Glomerular visceral epithelial cell (primary cell): ENCODE measurements at regions not wholly inside any gene's neighbourhood (a gene's known extent, or its start where the extent isn't known, plus 50 kb on each side); places are given as distances from the start of the nearest gene placed in this dataset.

ENCODE experiments used
- DNase-seq: peaks from one replicate; pipeline ENCODE4 v3.0.0-alpha.2; 2016; ENCODE audit errors: extremely low spot score

DNA sequence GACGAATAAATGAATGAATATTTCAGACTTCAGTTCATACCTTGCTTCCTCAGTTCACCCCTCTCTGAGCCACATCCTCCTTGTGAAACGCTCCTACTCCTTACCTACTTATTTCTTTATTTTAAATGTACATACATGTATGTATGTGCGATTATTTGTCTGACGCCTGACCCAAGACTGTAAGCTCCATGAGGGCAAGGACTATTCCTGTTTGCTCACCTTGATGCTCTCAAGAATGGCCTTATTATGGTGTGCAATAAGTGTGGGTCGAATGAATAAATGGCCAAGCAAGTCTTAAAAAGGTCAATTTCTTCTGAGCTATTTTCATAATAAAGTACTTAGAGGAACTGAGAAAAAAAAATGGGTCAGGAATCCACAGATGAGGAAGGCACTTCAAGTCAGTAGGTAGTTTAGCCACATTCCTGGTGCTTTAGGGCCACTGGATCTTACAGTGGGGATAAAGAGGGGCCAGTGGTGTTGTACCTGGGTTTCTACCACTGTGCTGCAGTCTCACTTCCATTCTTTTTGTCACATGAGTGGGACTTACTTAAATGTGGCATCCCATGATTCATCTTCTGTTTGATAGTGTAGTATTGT lies 74.7 kb downstream of the SDC1 start:
- DNase-seq = no peak

DNA sequence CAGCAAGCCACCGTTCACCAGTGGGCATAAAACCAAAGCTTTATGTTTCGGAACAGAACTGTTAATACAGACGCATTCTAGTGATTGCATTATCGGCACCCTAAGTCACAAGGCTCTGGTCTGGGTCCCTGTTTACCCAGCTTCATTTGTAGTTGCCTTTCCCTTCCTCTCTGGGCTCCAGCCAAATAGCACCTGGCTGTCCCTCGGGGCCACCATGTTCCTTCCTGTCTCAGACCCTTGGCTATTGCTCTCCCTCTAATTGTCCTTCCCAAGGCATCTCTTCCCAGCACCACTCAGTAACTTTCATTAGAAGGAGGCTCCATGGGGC lies 75.3 kb downstream of the SDC1 start:
- DNase-seq = no peak

- DNase-seq = no peak
These were observed 75.8 kb downstream of the SDC1 start for GRCh38 chr2:20148923-20149702.

GRCh38 chr2:20148426-20148922 lies 76.5 kb downstream of the SDC1 start:
- DNase-seq = no peak

GRCh38 chr2:20147351-20147750 lies 77.6 kb downstream of the SDC1 start:
- no peak for DNase-seq

DNA sequence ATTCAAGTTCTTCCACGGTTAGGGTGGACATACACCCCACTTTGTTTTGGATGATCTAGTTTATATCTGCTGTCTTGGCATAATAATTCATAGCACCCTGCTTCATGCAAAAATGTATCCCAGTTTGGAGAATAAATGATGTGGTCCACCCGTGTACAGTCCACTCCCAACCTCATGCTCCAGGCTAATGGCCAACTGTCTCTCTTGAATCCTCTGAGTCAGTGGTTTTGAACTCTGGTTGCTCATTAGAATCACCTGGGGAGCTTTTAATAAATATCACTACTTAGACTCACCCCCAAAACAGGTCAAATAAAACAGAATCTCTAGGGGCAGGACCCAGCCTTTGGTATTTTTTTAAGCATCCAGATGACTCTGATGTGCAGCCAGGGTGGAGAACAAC lies 78.5 kb downstream of the SDC1 start:
- DNase-seq = no peak

DNA sequence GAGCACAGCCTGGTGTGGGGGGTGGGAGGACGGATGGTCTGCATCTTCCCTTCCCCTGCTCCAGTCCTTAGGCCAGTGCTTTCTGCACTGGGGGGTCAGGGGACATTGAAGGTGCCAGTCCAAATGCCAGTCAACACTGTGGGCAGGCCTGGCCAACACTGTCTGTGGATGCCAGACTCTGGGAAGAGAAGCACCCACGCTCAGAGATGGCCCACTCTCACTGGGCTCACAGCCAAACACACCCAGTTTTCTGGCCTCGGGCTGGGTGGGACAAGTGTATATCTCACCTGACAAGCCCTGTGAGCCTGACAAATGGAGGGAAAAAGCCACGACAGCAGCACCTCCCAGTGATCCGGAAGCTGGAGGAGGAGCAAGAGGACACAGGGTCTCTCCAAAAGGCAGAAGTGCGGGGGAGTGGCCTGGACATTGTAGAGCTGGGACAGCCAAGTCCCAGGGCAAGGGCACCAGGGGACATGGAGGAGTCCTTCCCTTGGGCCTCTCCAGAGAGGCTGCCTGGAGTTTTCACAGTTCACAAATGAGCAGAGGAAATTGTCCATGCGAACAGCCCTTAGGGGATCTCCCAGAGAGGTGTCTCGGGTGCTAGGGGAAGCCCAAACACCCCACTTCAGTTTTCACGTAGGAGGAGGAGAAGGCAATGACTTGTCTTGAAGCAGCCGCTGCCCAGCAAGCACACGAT lies 79.3 kb downstream of the SDC1 start:
- DNase-seq = no peak

- DNase-seq = no peak
These were observed 80.1 kb downstream of the SDC1 start for GRCh38 chr2:20144861-20145260.

GRCh38 chr2:20144196-20144595 lies 80.7 kb downstream of the SDC1 start:
- DNase-seq = no peak

- DNase-seq = no peak
These were observed 81.7 kb downstream of the SDC1 start for GRCh38 chr2:20143263-20143662.

GRCh38 chr2:20141806-20142205 lies 83.1 kb downstream of the SDC1 start:
- DNase-seq = no peak

GRCh38 chr2:20141056-20141762 lies 83.7 kb downstream of the SDC1 start:
- DNase-seq = peak; percentile 91

DNA sequence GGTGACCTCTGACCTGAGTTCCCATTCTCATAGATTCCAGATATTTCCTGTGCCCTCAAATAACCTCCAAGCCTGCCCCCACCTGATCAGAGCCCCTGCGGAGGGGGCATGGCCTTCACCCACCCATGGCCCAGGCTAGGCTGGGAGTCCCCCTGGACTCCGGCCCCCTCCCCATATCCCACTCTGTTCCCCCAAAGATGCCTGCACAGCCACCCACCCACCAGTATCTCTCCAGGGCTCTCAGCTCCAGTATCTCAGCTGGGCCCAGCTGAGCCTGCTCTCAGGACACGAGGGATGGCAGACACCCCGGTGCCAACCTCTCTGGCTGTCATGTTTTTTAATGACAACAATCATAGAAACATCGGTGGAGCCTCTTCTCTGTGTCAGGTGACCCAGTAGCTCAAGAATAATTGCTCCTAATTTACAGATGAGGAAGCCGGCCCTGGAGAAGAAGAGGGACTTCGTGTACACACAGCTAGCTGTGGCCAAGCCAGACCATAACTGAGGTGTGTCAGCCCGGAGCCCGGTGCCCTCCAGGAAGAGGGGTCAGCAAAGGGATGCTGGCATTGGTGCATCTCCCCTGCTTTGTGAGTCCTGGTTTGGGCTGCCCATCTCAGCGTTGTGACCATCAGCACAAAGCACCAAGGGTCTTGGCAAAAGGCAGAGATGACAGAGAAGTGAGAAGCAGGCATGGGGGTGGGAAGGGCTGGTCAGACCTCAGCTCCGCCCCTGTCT lies 84.4 kb downstream of the SDC1 start:
- no peak for DNase-seq

DNA sequence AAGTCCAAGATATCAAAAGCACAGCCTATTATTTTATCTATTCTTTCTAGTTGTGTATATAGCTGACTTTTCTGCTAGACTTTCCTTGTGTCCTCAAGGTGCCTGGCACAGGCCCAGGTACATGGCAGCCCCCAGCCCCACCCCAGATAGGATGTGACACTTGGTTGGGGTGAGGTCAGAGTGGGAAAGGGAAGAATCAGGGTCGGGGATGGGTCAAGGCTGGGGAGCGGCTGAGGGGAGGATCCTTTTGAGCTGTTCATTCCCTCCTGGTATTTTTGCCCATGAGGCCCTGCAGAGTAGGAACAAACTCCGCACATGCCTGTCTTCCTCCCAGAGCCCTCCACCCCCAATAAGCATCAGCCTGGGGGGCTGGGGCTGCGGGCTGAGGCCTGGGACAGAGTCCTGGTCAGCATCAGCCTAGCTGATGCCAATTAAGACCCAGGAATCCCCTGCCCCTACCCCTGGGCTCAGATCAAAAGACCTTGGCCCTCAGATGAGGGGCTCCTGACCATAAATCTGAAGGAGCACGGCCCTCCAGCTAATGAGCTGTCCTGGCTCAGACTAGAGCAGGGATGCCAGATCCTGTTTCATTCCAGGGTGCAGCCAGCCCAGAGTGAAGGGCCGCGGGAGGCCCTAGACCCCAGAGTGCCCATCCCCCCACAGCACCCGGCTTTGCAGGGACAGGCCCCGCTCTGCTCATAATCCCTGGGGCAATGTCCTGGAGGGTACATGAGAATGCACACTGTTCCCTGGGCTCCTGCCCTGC lies 85.3 kb downstream of the SDC1 start:
- no peak for DNase-seq

DNA sequence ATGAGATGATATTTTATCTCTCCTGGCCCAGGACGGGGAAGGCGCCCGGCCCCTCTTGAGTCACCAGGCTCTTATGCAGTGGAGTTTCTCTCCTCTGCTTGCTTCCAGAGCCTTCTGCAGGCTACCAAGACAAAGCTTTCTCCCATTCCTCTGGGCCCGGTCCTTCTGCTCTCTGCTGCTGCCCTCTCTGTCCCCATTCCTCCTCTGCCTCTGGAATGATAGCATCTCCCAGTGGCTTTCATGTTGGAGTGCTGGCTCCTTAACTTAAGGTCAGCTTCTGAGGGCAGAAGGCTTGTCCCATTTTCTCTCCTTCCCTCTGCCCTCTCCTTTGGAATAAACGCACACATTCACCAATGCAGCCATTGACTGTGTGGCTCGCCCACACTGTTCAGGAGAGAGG lies 86.2 kb downstream of the SDC1 start:
- DNase-seq = no peak

DNA sequence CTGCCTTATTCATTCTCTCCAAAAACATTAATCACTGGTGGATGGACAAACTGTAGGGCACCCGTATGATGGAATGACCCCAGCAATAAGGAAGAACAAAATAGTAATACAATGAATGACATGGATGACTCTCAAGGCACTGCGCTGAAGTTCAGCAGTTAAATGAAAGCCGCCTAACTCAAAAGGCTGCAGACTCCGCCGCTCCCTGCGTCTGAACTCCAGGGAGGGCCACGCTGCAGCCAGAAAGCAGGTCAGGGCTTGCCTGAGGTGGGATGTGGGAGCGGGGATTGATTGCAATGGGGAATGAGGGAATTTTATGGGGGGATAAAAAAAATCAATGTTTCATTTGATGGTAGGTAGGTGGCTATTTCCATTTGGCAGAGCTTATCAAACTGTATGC lies 86.5 kb upstream of the LAPTM4A start:
- no peak for DNase-seq

DNA sequence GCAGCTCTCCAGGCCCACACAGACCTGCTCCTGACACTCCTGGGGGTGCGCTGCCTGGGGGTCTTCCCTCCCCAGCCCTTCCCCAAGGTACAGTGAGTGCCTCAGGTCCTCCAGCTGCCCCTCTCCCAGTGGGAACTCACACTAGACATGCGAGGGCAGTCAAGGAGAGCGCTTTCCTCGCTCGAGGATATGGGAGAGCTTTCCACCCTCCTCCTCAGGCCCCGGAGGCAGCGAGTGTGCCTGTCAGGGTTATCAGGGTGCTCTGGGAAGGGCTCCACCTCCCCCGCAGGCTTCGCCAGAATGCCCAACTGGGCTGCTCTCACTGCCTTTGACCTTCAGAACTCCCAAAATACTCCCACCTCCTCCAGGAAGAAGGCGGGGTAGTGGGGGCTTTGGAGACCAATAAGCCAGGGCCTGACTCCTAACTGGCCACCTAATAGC lies 85.7 kb upstream of the LAPTM4A start:
- no peak for DNase-seq

GRCh38 chr2:20136149-20136548 lies 84.7 kb upstream of the LAPTM4A start:
- no peak for DNase-seq

- DNase-seq = peak; percentile 48
These were observed 84.2 kb upstream of the LAPTM4A start for GRCh38 chr2:20135631-20136050.

DNA sequence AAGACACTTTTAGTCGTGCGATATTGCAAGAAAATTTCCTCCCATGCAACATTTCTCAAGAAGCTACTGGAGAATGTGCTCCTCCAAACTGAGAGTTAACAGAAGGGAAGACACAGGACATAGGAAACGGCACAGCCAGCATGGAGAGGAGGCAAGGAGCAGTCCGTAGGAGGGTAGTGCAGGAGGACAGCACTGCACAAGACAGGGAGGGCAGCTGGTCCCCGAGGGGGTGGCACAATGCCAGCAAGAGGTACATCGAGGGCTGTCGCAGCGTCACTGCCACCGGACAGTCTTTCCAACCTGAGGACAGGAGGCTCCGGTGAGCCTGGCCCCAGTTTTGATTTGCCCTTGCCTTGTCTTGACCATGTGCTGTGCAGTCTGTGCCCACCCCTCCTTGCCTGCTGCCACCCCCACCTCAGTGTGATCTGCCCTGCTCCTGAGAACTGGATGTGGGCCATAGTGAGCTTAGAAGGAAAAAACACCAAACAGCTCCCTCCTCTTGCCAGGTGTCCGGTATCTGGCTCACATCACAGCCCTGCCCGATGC lies 81.6 kb upstream of the LAPTM4A start:
- DNase-seq = no peak
